Activated CD4-positive, alpha-beta T cell treated with anti-CD3 and anti-CD28 coated beads, Interleukin-10, Interleukin-2, amounts not matched to agents 100 ng/mL and 50 ng/mL, durations not matched to agents 16 hours and 8 hours (primary cell): ENCODE measurements at regions not wholly inside any gene's neighbourhood (a gene's known extent, or its start where the extent isn't known, plus 50 kb on each side); places are given as distances from the start of the nearest gene placed in this dataset.
"Not testable (repeated sequence)": the region's sequence is repeated elsewhere in the genome, so short reads cannot be mapped to it uniquely, and the experiment has no call there.

Experiments used
- DNase-seq: peaks from one replicate; pipeline ENCODE4 v3.0.0-alpha.2; 2020

GRCh38 chr9:87382900-87383299, 114.8 kb upstream of the DAPK1 start:
- no peak for DNase-seq

GRCh38 chr9:87383344-87384150, 114.1 kb upstream of the DAPK1 start:
- DNase-seq: no peak

GRCh38 chr9:87386490-87387025, 111.1 kb upstream of the DAPK1 start:
- no peak for DNase-seq

GRCh38 chr9:87387351-87388011, 110.2 kb upstream of the DAPK1 start:
- no peak for DNase-seq

- not testable (repeated sequence) for DNase-seq
These were observed 109.0 kb upstream of the DAPK1 start for GRCh38 chr9:87388708-87389107.

GRCh38 chr9:87389936-87390335, 107.7 kb upstream of the DAPK1 start:
- no peak for DNase-seq

GRCh38 chr9:87390361-87390760, 107.3 kb upstream of the DAPK1 start:
- DNase-seq: no peak

- DNase-seq: no peak
These were observed 105.6 kb upstream of the DAPK1 start for GRCh38 chr9:87392086-87392485.

- DNase-seq: no peak
These were observed 103.9 kb upstream of the DAPK1 start for GRCh38 chr9:87393706-87394230.

GRCh38 chr9:87395804-87396479, 101.7 kb upstream of the DAPK1 start:
- DNase-seq: no peak

- no peak for DNase-seq
These were observed 96.0 kb upstream of the DAPK1 start for GRCh38 chr9:87401681-87402080.

- no peak for DNase-seq
These were observed 95.1 kb upstream of the DAPK1 start for GRCh38 chr9:87402537-87402936.

GRCh38 chr9:87405677-87406542, 91.8 kb upstream of the DAPK1 start:
- DNase-seq: no peak

GRCh38 chr9:87406543-87407166, 91.0 kb upstream of the DAPK1 start:
- no peak for DNase-seq

GRCh38 chr9:87410047-87411005, 87.3 kb upstream of the DAPK1 start:
- DNase-seq: not testable (repeated sequence)

GRCh38 chr9:87420884-87421283, 76.8 kb upstream of the DAPK1 start:
- DNase-seq: no peak

- DNase-seq: no peak
These were observed 75.9 kb upstream of the DAPK1 start for GRCh38 chr9:87421734-87422133.

GRCh38 chr9:87422999-87423398, 74.7 kb upstream of the DAPK1 start:
- DNase-seq: no peak

GRCh38 chr9:87423885-87424284, 73.8 kb upstream of the DAPK1 start:
- DNase-seq: not testable (repeated sequence)

- no peak for DNase-seq
These were observed 72.5 kb upstream of the DAPK1 start for GRCh38 chr9:87425202-87425601.
